H1 (cell line): ENCODE measurements at regions not wholly inside any gene's neighbourhood (a gene's known extent, or its start where the extent isn't known, plus 50 kb on each side); places are given as distances from the start of the nearest gene placed in this dataset.
A peak's percentile ranks its signal among the peaks of the same experiment; 100 is the strongest.

ENCODE experiments used
- CTCF ChIA-PET: fragments of 300-600 bp; sonication (Branson Sonifier 250); formaldehyde crosslinking; loops from one replicate; lab custom pipeline; 2021; ENCODE audit not compliant: partially characterized antibody; lab: Charles Lee
- POLR2A ChIA-PET: fragments of 300-600 bp; sonication (Branson Sonifier 250); formaldehyde crosslinking; loops from one replicate; lab custom pipeline; 2021; ENCODE audit warnings: inconsistent platforms; ENCODE audit not compliant: partially characterized antibody; lab: Charles Lee
- DNase-seq, 2 experiments: peaks; one replicate each; pipeline versions ENCODE4 v3.0.0 to v3.0.0-alpha.2; 2010 to 2022; ENCODE audit warnings: low spot score in 2 of 2, low read depth in 1 of 2, mixed read lengths in 1 of 2
- FAIRE-seq: peaks from 2 replicates; lab custom pipeline; 2011; peaks lifted over from hg19 to GRCh38; lab: Jason Lieb, UNC
- H2AFZ ChIP-seq: 2 replicates; pipeline ENCODE4 v1.8.1; 2012; ENCODE audit warnings: low read length, inconsistent platforms
- H2AK5ac ChIP-seq: 2 replicates; pipeline ENCODE4 v1.6.1; 2013; ENCODE audit warnings: low read depth, low read length
- H2BK120ac ChIP-seq: replicated peaks from 2 replicates; pipeline ENCODE3; 2013; ENCODE audit warnings: low read depth, low read length, inconsistent platforms
- H2BK12ac ChIP-seq: 2 replicates; pipeline ENCODE4 v1.6.1; 2013; ENCODE audit warnings: low read depth, low read length
- H2BK15ac ChIP-seq: 2 replicates; pipeline ENCODE4 v1.6.1; 2013; ENCODE audit warnings: low read length
- H2BK20ac ChIP-seq: 2 replicates; pipeline ENCODE4 v1.6.1; 2013; ENCODE audit warnings: low read length
- H2BK5ac ChIP-seq: 2 replicates; pipeline ENCODE4 v1.6.1; 2013; ENCODE audit warnings: low read depth, low read length
- H3K14ac ChIP-seq: 2 replicates; pipeline ENCODE4 v1.6.1; 2013; ENCODE audit warnings: inconsistent platforms; ENCODE audit not compliant: insufficient read length
- H3K18ac ChIP-seq: 2 replicates; pipeline ENCODE4 v1.6.1; 2013; ENCODE audit warnings: low read length; ENCODE audit errors: extremely low read depth
- H3K23ac ChIP-seq: 2 replicates; pipeline ENCODE4 v1.6.1; 2013; ENCODE audit warnings: inconsistent platforms; ENCODE audit not compliant: insufficient read length
- H3K23me2 ChIP-seq: 2 replicates; pipeline ENCODE4 v1.6.1; 2013; ENCODE audit warnings: low read depth, low read length
- H3K27ac ChIP-seq: 2 replicates; pipeline ENCODE4 v1.6.1; 2011; ENCODE audit warnings: low read depth, low read length, inconsistent platforms
- H3K27me3 ChIP-seq, 4 experiments: replicated peaks in 1 of 4; 1 replicate in 1 of 4; 2 replicates in 3 of 4; pipeline versions ENCODE4 v1.6.1 to v1.8.1; 2011 to 2013; ENCODE audit warnings: low read length in 3 of 4, mild to moderate bottlenecking in 3 of 4, inconsistent platforms in 2 of 4, mixed read lengths in 2 of 4, moderate library complexity in 1 of 4; ENCODE audit not compliant: control insufficient read depth in 3 of 4, insufficient read depth in 3 of 4; ENCODE audit errors: extremely low read depth in 1 of 4
- H3K36me3 ChIP-seq, 4 experiments: 2 replicates each; pipeline versions ENCODE4 v1.6.1 to v1.8.1; 2011 to 2013; ENCODE audit warnings: mild to moderate bottlenecking in 4 of 4, low read length in 3 of 4, moderate library complexity in 2 of 4, control low read depth in 1 of 4, inconsistent platforms in 1 of 4; ENCODE audit not compliant: insufficient read depth in 4 of 4, control insufficient read depth in 2 of 4
- H3K4ac ChIP-seq: replicated peaks from 2 replicates; pipeline ENCODE3; 2013; ENCODE audit warnings: low read length, low read depth, mixed read lengths, inconsistent platforms; ENCODE audit not compliant: insufficient read length
- H3K4me1 ChIP-seq, 4 experiments: replicated peaks in 1 of 4; 1 replicate in 1 of 4; 2 replicates in 3 of 4; pipeline versions ENCODE4 v1.6.1 to v1.8.1; 2011 to 2013; ENCODE audit warnings: low read length in 3 of 4, inconsistent platforms in 2 of 4, mixed read lengths in 1 of 4; ENCODE audit not compliant: insufficient read depth in 4 of 4, control insufficient read depth in 3 of 4
- H3K4me2 ChIP-seq, 2 experiments: 2 replicates each; pipeline versions ENCODE4 v1.6.1 to v1.8.1; 2011 to 2013; ENCODE audit warnings: low read depth in 2 of 2, low read length in 2 of 2, control low read depth in 1 of 2, inconsistent platforms in 1 of 2, mild to moderate bottlenecking in 1 of 2; ENCODE audit not compliant: insufficient read depth in 1 of 2
- H3K4me3 ChIP-seq, 4 experiments: fragments of 200-600, 300-600 bp in 1 of 4; sonication (generic), shearing (Covaris generic), sonication (Bioruptor Twin) in 1 of 4; 2 replicates each; pipeline versions ENCODE4 v1.5.1 to v1.8.1; 2011 to 2016; ENCODE audit warnings: low read length in 4 of 4, low read depth in 3 of 4, control low read depth in 2 of 4, inconsistent platforms in 2 of 4, mild to moderate bottlenecking in 2 of 4, mixed read lengths in 1 of 4, moderate library complexity in 1 of 4; ENCODE audit not compliant: insufficient read depth in 2 of 4; ENCODE audit errors: extremely low read depth in 1 of 4
- H3K56ac ChIP-seq: replicated peaks from 2 replicates; pipeline ENCODE3; 2013; ENCODE audit warnings: low read depth, mild to moderate bottlenecking, mixed read lengths, low read length, inconsistent platforms; ENCODE audit not compliant: insufficient read length
- H3K79me1 ChIP-seq: 2 replicates; pipeline ENCODE4 v1.6.1; 2013; ENCODE audit warnings: low read depth, low read length, control low read depth
- H3K79me2 ChIP-seq, 2 experiments: 2 replicates each; pipeline versions ENCODE4 v1.6.1 to v1.8.1; 2012 to 2013; ENCODE audit warnings: low read length in 2 of 2, mild to moderate bottlenecking in 2 of 2, inconsistent platforms in 1 of 2; ENCODE audit not compliant: insufficient read depth in 2 of 2, control insufficient read depth in 1 of 2
- H3K9ac ChIP-seq, 4 experiments: replicated peaks in 1 of 4; 1 replicate in 1 of 4; 2 replicates in 3 of 4; pipeline versions ENCODE4 v1.6.1 to v1.8.1; 2011 to 2013; ENCODE audit warnings: low read depth in 3 of 4, low read length in 3 of 4, control low read depth in 2 of 4, mild to moderate bottlenecking in 2 of 4, moderate library complexity in 2 of 4, inconsistent platforms in 1 of 4; ENCODE audit errors: extremely low read depth in 1 of 4
- H3K9me3 ChIP-seq, 2 experiments: 2 replicates each; pipeline versions ENCODE4 v1.6.1 to v1.8.1; 2012 to 2013; ENCODE audit warnings: mild to moderate bottlenecking in 2 of 2, moderate library complexity in 2 of 2, control low read depth in 1 of 2, inconsistent platforms in 1 of 2, low read depth in 1 of 2, low read length in 1 of 2, mixed read lengths in 1 of 2; ENCODE audit not compliant: insufficient read depth in 2 of 2
- H4K20me1 ChIP-seq, 2 experiments: replicated peaks in 1 of 2; 2 replicates each; pipeline versions ENCODE3 to v1.8.1; 2011 to 2013; ENCODE audit warnings: inconsistent platforms in 2 of 2, low read length in 2 of 2, mild to moderate bottlenecking in 1 of 2; ENCODE audit not compliant: insufficient read depth in 2 of 2, control insufficient read depth in 1 of 2
- H4K5ac ChIP-seq: 2 replicates; pipeline ENCODE4 v1.6.1; 2013; ENCODE audit warnings: low read length, low read depth, mixed read lengths, inconsistent platforms; ENCODE audit not compliant: insufficient read length
- H4K8ac ChIP-seq: 2 replicates; pipeline ENCODE4 v1.8.0; 2013; ENCODE audit warnings: mild to moderate bottlenecking, moderate library complexity, low read length, inconsistent platforms; ENCODE audit not compliant: insufficient read depth; ENCODE audit errors: extremely low read depth
- H4K91ac ChIP-seq: replicated peaks from 2 replicates; pipeline ENCODE3; 2013; ENCODE audit warnings: low read length, mixed read lengths, inconsistent platforms; ENCODE audit not compliant: insufficient read length
- CBX5 ChIP-seq: fragments of 300-800, 300-1000 bp; sonication (generic); IDR thresholded peaks from 2 replicates; pipeline ENCODE4 v1.7.1; 2016; ENCODE audit warnings: antibody characterized with exemption, low read length, low read depth
- CBX8 ChIP-seq: fragments of 300-800, 300-1000 bp; sonication (generic); IDR thresholded peaks from 2 replicates; pipeline ENCODE4 v1.7.1; 2016; ENCODE audit warnings: low read depth, low read length, borderline replicate concordance
- CHD1 ChIP-seq: IDR thresholded peaks from 2 replicates; pipeline ENCODE4 v1.6.1; 2012; ENCODE audit warnings: low read depth, low read length, improper control_type of control experiment
- EGR1 ChIP-seq: IDR thresholded peaks from 2 replicates; pipeline ENCODE4 v1.6.1; 2011; ENCODE audit warnings: low read depth, low read length, borderline replicate concordance
- EP300 ChIP-seq, 2 experiments: IDR thresholded peaks; 1 replicate in 1 of 2; 2 replicates in 1 of 2; pipeline ENCODE4 v1.6.1; 2011 to 2012; ENCODE audit warnings: low read depth in 2 of 2, low read length in 2 of 2, mild to moderate bottlenecking in 2 of 2, borderline replicate concordance in 1 of 2, inconsistent platforms in 1 of 2, moderate library complexity in 1 of 2
- RXRA ChIP-seq: IDR thresholded peaks from 2 replicates; pipeline ENCODE4 v1.6.1; 2011; ENCODE audit warnings: low read depth, mild to moderate bottlenecking, low read length, moderate library complexity; ENCODE audit not compliant: insufficient read depth
- SIX5 ChIP-seq: IDR thresholded peaks from 2 replicates; pipeline ENCODE4 v1.6.1; 2011; ENCODE audit warnings: mild to moderate bottlenecking, low read depth, low read length
- SP2 ChIP-seq: IDR thresholded peaks from 2 replicates; pipeline ENCODE4 v1.6.1; 2012; ENCODE audit warnings: mild to moderate bottlenecking, low read length, inconsistent platforms
- WGBS, 2 experiments: shearing (Covaris generic) in 1 of 2; methylation state at CpG; one replicate each; pipeline versions ENCODE4 v1.1.6 to v1.1.7; 2013 to 2015; ENCODE audit warnings: low lambda C conversion rate in 2 of 2, mixed read lengths in 2 of 2, inconsistent platforms in 1 of 2, low coverage in 1 of 2, missing lambda C conversion rate in 1 of 2; ENCODE audit not compliant: insufficient replicate concordance in 2 of 2, insufficient coverage in 1 of 2, insufficient read length in 1 of 2; ENCODE audit errors: extremely low coverage in 1 of 2, missing lambda C conversion rate in 1 of 2; 5-methylcytosine and 5-hydroxymethylcytosine counted together

GRCh38 chr9:82320566-82320965 is 332.0 kb downstream of the SPATA31D1 start:
- H4K20me1 ChIP-seq: no peaks in the 10 kb centered on the region
- H3K4me1 ChIP-seq: no peaks in the 10 kb centered on the region
- H3K4ac ChIP-seq: no peak overlapping the region
- H3K9ac ChIP-seq: no peak overlapping the region
- WGBS, 2 experiments: 91% methylated on average over 1 of the region's 1 CpG; no CpG with 5 or more reads in 1 of the 2 experiments
- H4K91ac ChIP-seq: no peak overlapping the region
- H3K18ac ChIP-seq: no peak overlapping the region
- H2BK12ac ChIP-seq: no peak overlapping the region
- no peak overlapping the region for H4K5ac ChIP-seq
- no peak overlapping the region for H2BK120ac ChIP-seq
- H3K56ac ChIP-seq: no peak overlapping the region
- H3K4me3 ChIP-seq: no peak overlapping the region
- H3K36me3 ChIP-seq: no peaks in the 10 kb centered on the region
- H3K79me2 ChIP-seq: no peaks in the 10 kb centered on the region
- CTCF ChIA-PET: interaction anchor here (1.5 kb wide), 1 partner anchor 285 kb away, joined by 3 read pairs; no protein-coding TSS in a partner anchor
- H4K8ac ChIP-seq: no peak overlapping the region
- H2AFZ ChIP-seq: peak overlapping the region; percentile 76
- no peaks in the 10 kb centered on the region for H3K79me1 ChIP-seq
- POLR2A ChIA-PET: no interaction called here
- no peak for FAIRE-seq
- H2AK5ac ChIP-seq: no peak overlapping the region
- H3K23me2 ChIP-seq: no peaks in the 10 kb centered on the region
- no peaks in the 10 kb centered on the region for H3K27me3 ChIP-seq
- no peak overlapping the region for H3K14ac ChIP-seq
- H3K9me3 ChIP-seq: no peaks in the 10 kb centered on the region
- H3K4me2 ChIP-seq: no peak overlapping the region
- no peak overlapping the region for H2BK20ac ChIP-seq
- no peak for TF ChIP-seq CBX5
- no peak for TF ChIP-seq CHD1
- no peak for TF ChIP-seq EGR1
- no peak for TF ChIP-seq SP2
- no peak for TF ChIP-seq SIX5
- TF ChIP-seq EP300 (IDR thresholded peaks at IDR 0.05; ENCODE audit: borderline replicate concordance in 1 of 2, low read depth in 2 of 2, low read length in 2 of 2): no peak
- TF ChIP-seq CBX8: no peak
- no peak for TF ChIP-seq RXRA
- no peak overlapping the region for H2BK15ac ChIP-seq
- no peak overlapping the region for H3K23ac ChIP-seq
- H2BK5ac ChIP-seq: no peak overlapping the region
- H3K27ac ChIP-seq: no peak overlapping the region
- DNase-seq: no peak
